ENCODE measurements at regions not wholly inside any gene's neighbourhood (a gene's known extent, or its start where the extent isn't known, plus 50 kb on each side); places are given as distances from the start of the nearest gene placed in this dataset.

DNA sequence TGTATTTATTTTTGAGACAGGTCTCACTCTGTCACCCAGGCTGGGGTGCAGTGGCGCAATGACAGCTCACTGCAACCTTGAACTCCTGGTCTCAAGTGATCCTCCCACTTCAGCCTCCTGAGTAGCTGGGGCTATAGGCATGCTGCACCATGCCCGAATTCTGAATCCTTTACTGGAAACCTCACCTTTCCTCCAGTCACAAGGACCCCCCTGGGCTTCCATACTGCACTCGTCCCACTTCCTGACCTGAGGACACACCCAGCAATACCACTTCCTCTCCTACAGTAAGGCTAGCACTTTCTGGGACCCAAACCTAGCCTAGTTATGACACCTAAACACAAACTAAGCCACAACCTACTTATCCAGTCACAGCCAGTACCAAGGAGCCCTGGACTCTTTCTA, 68.2 kb downstream of the FAM217A start:
- TF ChIP-seq, protein P1, sequence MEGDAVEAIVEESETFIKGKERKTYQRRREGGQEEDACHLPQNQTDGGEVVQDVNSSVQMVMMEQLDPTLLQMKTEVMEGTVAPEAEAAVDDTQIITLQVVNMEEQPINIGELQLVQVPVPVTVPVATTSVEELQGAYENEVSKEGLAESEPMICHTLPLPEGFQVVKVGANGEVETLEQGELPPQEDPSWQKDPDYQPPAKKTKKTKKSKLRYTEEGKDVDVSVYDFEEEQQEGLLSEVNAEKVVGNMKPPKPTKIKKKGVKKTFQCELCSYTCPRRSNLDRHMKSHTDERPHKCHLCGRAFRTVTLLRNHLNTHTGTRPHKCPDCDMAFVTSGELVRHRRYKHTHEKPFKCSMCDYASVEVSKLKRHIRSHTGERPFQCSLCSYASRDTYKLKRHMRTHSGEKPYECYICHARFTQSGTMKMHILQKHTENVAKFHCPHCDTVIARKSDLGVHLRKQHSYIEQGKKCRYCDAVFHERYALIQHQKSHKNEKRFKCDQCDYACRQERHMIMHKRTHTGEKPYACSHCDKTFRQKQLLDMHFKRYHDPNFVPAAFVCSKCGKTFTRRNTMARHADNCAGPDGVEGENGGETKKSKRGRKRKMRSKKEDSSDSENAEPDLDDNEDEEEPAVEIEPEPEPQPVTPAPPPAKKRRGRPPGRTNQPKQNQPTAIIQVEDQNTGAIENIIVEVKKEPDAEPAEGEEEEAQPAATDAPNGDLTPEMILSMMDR (optimal IDR thresholded peaks at IDR 0.05 in 1 of 3, IDR thresholded peaks at IDR 0.05 in 1 of 3, conservative IDR thresholded peaks at IDR 0.05 in 1 of 3; ENCODE audit: extremely low read depth in 1 of 3, insufficient read depth in 2 of 3, low read length in 3 of 3) = no peak
- no peak for TF ChIP-seq EZH2 (IDR thresholded peaks at IDR 0.05; ENCODE audit: low read length)
